ENCODE measurements at regions not wholly inside any gene's neighbourhood (a gene's known extent, or its start where the extent isn't known, plus 50 kb on each side); places are given as distances from the start of the nearest gene placed in this dataset.

DNA sequence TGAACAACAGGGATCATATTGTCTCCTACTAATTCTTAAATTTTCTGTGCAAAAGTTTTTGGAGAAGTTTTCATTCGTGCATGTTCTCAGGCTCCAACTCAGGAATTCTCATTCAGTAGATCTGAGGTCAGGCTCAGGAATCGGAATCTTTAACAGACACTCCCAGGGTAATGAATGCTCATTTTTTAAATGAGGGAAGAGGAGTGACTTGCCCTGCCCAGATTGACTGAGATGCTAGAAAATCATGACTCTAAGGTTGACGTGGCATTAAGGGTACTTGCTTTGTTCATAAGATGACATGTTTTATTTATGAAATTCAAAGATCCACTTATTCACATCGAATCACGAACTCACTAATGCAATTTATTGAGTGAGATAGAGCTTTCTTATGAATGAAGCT is 196.6 kb upstream of the NPVF start:
- Histone ChIP-seq H3K4me2 (ENCODE audit: low read length) (no peak overlapping the region), H3K4me3 (replicated peaks in 1 of 2; ENCODE audit: low read depth in 1 of 2, low read length in 2 of 2) (no peak overlapping the region), H3K79me2 (ENCODE audit: insufficient read depth, low read length) (no peaks in the 10 kb centered on the region), H3K9me3 (ENCODE audit: control insufficient read depth in 1 of 2, insufficient read depth in 1 of 2, low read depth in 1 of 2, low read length in 2 of 2) (no peaks in the 10 kb centered on the region), H2AFZ (ENCODE audit: low read depth, low read length, poor library complexity, severe bottlenecking) (no peak overlapping the region), H3K4me1 (ENCODE audit: control insufficient read depth in 1 of 2, insufficient read depth in 2 of 2, low read length in 2 of 2) (no peaks in the 10 kb centered on the region), H3K36me3 (ENCODE audit: control insufficient read depth in 1 of 2, insufficient read depth in 2 of 2, low read length in 2 of 2) (no peaks in the 10 kb centered on the region), H3K27me3 (ENCODE audit: insufficient read depth, low read length) (peaks cover 60% of the 10 kb centered on the region), H3K9me2 (ENCODE audit: insufficient read depth) (no peaks in the 10 kb centered on the region), H3K9ac (ENCODE audit: low read length) (no peak overlapping the region), H3K27ac (ENCODE audit: low read depth, low read length) (no peak overlapping the region), H4K20me1 (ENCODE audit: insufficient read depth) (no peaks in the 10 kb centered on the region; the same call in 1 of the 2 replicates)
- ATAC-seq = no peak
- POLR2A ChIA-PET = no interaction called here
- intact Hi-C loops (cut with micrococcal nuclease) = no loop called here
- CTCF ChIA-PET = no interaction called here
- DNase-seq (ENCODE audit: low read depth, low spot score) = no peak
- TF ChIP-seq ZNF274 (IDR thresholded peaks at IDR 0.05; ENCODE audit: low read depth, low read length) (no peak), CBX3 (IDR thresholded peaks at IDR 0.05; ENCODE audit: low read depth) (no peak), ZFX (IDR thresholded peaks at IDR 0.05) (no peak), SIN3A (IDR thresholded peaks at IDR 0.05; ENCODE audit: low read depth) (no peak), POLR2AphosphoS5 (IDR thresholded peaks at IDR 0.05; ENCODE audit: low read depth, low read length) (no peak), SRF (IDR thresholded peaks at IDR 0.05; ENCODE audit: low read depth) (no peak), JUND (IDR thresholded peaks at IDR 0.05) (no peak), EZH2phosphoT487 (IDR thresholded peaks at IDR 0.05; ENCODE audit: borderline replicate concordance) (no peak), POLR2A (IDR thresholded peaks at IDR 0.05; ENCODE audit: borderline replicate concordance, extremely low read depth, insufficient read depth, insufficient read length) (no peak), EZH2 (IDR thresholded peaks at IDR 0.05) (no peak), TCF7L2 (IDR thresholded peaks at IDR 0.05; ENCODE audit: borderline replicate concordance, extremely low read depth, insufficient read depth, insufficient read length) (no peak), ELF1 (IDR thresholded peaks at IDR 0.05; ENCODE audit: borderline replicate concordance, low read depth) (no peak), CEBPB (IDR thresholded peaks at IDR 0.05; ENCODE audit: low read depth) (no peak), FOSL1 (IDR thresholded peaks at IDR 0.05; ENCODE audit: low read depth) (no peak), YY1 (IDR thresholded peaks at IDR 0.05; ENCODE audit: extremely low read depth, insufficient replicate concordance, low read depth, low read length) (no peak)
- TF ChIP-seq, protein P1, sequence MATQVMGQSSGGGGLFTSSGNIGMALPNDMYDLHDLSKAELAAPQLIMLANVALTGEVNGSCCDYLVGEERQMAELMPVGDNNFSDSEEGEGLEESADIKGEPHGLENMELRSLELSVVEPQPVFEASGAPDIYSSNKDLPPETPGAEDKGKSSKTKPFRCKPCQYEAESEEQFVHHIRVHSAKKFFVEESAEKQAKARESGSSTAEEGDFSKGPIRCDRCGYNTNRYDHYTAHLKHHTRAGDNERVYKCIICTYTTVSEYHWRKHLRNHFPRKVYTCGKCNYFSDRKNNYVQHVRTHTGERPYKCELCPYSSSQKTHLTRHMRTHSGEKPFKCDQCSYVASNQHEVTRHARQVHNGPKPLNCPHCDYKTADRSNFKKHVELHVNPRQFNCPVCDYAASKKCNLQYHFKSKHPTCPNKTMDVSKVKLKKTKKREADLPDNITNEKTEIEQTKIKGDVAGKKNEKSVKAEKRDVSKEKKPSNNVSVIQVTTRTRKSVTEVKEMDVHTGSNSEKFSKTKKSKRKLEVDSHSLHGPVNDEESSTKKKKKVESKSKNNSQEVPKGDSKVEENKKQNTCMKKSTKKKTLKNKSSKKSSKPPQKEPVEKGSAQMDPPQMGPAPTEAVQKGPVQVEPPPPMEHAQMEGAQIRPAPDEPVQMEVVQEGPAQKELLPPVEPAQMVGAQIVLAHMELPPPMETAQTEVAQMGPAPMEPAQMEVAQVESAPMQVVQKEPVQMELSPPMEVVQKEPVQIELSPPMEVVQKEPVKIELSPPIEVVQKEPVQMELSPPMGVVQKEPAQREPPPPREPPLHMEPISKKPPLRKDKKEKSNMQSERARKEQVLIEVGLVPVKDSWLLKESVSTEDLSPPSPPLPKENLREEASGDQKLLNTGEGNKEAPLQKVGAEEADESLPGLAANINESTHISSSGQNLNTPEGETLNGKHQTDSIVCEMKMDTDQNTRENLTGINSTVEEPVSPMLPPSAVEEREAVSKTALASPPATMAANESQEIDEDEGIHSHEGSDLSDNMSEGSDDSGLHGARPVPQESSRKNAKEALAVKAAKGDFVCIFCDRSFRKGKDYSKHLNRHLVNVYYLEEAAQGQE (IDR thresholded peaks at IDR 0.05; ENCODE audit: low read depth) = no peak
- TF ChIP-seq, protein P2, sequence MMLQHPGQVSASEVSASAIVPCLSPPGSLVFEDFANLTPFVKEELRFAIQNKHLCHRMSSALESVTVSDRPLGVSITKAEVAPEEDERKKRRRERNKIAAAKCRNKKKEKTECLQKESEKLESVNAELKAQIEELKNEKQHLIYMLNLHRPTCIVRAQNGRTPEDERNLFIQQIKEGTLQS (IDR thresholded peaks at IDR 0.05) = no peak
- TF ChIP-seq, protein P3, sequence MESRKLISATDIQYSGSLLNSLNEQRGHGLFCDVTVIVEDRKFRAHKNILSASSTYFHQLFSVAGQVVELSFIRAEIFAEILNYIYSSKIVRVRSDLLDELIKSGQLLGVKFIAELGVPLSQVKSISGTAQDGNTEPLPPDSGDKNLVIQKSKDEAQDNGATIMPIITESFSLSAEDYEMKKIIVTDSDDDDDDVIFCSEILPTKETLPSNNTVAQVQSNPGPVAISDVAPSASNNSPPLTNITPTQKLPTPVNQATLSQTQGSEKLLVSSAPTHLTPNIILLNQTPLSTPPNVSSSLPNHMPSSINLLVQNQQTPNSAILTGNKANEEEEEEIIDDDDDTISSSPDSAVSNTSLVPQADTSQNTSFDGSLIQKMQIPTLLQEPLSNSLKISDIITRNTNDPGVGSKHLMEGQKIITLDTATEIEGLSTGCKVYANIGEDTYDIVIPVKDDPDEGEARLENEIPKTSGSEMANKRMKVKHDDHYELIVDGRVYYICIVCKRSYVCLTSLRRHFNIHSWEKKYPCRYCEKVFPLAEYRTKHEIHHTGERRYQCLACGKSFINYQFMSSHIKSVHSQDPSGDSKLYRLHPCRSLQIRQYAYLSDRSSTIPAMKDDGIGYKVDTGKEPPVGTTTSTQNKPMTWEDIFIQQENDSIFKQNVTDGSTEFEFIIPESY (IDR thresholded peaks at IDR 0.05; ENCODE audit: extremely low read depth, insufficient replicate concordance, low read length) = no peak
- TF ChIP-seq, protein P4, sequence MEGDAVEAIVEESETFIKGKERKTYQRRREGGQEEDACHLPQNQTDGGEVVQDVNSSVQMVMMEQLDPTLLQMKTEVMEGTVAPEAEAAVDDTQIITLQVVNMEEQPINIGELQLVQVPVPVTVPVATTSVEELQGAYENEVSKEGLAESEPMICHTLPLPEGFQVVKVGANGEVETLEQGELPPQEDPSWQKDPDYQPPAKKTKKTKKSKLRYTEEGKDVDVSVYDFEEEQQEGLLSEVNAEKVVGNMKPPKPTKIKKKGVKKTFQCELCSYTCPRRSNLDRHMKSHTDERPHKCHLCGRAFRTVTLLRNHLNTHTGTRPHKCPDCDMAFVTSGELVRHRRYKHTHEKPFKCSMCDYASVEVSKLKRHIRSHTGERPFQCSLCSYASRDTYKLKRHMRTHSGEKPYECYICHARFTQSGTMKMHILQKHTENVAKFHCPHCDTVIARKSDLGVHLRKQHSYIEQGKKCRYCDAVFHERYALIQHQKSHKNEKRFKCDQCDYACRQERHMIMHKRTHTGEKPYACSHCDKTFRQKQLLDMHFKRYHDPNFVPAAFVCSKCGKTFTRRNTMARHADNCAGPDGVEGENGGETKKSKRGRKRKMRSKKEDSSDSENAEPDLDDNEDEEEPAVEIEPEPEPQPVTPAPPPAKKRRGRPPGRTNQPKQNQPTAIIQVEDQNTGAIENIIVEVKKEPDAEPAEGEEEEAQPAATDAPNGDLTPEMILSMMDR (IDR thresholded peaks at IDR 0.05 in 2 of 3, conservative IDR thresholded peaks at IDR 0.05 in 1 of 3; ENCODE audit: borderline replicate concordance in 1 of 3, insufficient read depth in 1 of 3, low read depth in 2 of 3, low read length in 2 of 3) = no peak
- RAD21 ChIA-PET (ENCODE audit: low non-redundant PET in 1 of 2, low total read pairs in 2 of 2, uncharacterized antibody in 2 of 2, unreplicated experiment in 2 of 2) = no interaction called here
- no TSS peak for BruUV-seq (replicated peaks)

All from HCT116 (cell line).